HG02870 (cell line): ENCODE measurements at regions not wholly inside any gene's neighbourhood (a gene's known extent, or its start where the extent isn't known, plus 50 kb on each side); places are given as distances from the start of the nearest gene placed in this dataset.

Experiments
- ATAC-seq: cut with Tn5 transposase; IDR thresholded peaks from one replicate; pipeline ENCODE4 v1.9.1; 2021; ENCODE audit warnings: mild to moderate bottlenecking, moderate library complexity; ENCODE audit not compliant: unreplicated experiment

DNA sequence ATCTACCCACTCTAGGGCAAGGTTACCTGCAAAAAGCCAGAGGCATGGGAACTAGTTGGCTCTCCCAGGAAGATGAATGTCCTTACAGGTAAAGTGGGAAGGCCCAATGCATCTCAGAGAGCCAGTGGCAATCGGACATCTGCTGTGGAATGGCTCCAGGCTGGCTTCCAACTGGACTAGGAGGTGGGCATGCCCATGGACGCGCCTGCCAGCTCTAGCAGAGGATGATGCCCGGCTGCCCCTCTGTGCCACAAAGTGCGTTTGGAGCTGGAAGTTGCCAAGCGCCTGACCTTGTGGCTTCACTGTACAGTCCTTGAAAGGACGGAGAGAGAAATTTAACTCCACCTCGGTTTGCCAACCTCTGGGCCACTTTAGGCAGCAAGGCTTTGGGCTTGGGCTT, 84.4 kb downstream of the NR2F2 start:
- no peak for ATAC-seq

DNA sequence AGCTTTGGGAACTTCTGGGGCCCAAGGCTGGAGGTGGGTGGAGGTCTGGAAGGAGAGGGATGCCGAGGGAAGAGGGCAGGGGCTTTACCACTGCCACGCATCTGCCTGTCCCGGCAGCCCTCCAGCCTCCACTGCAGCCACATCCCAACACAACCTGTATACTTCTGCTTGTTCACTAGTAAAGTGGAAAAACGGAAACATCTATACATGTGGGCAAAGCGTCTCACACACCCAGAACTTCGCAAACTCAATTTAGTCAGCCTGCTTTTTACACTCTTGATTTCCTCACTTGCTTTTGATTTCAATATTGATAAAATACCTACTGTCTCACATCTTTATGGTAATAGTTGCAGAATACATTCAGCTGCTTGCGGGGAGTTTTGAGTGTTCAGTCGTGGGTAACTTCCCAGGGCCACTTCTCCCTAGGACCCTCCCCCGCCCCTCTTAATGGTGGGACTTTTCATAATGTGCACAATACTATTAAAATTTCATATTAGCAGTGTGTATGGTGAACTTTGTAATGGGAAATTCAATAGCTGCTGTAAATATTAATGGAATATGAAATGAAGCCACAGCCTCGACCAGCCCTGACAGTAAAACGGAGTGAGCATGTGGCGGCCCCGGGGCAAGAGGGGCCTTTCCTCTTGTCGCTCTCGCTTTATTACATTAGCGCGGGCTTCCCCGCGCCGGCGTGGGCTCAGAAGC, 85.2 kb downstream of the NR2F2 start:
- ATAC-seq: no peak

DNA sequence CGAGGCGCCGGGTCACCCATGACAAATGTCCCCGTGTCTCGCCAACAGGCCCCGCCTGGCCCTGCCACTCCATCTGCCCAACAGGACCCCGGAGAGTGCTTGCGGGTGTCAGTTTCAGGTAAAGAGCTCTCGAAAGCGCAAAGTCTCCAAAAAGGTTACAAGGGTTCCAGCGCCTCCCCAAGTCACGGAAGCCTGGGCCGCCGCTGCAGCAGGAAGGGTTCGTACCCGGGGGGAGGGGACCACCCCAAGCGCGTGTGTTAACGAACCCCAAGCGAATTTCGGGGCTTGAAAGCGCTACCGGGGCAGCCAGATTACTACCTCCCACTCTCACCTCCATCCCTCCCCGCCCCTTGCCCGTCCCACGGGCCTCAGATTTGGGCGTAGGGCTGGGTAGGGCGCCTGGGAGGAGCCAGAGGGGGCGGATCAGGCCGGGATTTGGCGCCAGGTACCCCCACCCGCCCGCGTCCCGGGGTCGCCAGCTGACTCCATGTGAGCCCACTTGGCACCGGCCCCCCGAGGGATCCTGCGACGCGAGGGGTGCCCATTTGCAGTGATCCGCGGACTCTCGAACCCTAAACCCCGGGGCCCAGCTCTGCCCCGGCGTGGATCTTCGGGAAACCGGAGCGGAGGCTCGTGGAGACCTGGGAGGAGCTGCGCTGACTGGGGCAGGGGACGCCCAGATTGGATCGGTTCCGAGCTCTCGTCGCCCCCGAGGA, 85.9 kb downstream of the NR2F2 start:
- no peak for ATAC-seq

GRCh38 chr15:96416934-96417759, 86.6 kb downstream of the NR2F2 start:
- ATAC-seq: no peak

DNA sequence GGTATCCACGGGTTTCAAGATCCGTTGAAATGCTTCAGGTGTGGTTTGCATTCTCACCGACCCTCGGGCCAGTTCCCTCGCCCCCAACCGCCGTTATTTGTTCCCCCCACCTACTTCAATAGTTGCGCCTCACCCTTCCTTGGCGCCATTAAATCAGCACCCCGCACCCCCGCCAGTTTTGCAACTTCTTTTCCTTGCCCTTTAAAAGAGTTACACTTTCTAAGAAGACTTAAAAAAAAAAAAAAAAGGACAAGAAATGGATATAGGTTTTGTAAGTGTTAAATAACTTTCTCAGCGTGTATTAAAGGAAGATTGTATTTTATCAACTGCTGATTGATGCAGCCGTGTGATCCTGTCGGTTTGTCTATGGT, 87.2 kb downstream of the NR2F2 start:
- no peak for ATAC-seq

DNA sequence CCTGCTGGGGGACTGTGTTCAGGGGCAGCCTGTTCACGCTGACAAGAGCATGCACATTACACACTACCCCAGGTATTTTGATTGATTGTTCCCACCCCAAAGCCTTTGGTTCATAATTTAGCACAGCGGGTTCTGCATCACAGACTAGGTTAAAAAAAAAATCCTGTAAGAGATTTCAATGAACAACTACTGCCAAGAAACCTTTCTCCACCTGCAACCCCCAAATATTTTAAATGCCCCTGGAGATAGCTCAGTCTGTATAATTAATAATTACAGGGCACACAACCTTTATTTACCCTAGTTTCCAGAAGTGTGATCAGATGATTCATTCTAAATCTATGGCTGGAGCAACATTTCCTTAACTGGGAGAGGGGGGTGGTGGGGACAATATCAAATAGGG, 87.6 kb downstream of the NR2F2 start:
- ATAC-seq: no peak

- no peak for ATAC-seq
These were observed 90.7 kb downstream of the NR2F2 start for GRCh38 chr15:96421178-96421601.

DNA sequence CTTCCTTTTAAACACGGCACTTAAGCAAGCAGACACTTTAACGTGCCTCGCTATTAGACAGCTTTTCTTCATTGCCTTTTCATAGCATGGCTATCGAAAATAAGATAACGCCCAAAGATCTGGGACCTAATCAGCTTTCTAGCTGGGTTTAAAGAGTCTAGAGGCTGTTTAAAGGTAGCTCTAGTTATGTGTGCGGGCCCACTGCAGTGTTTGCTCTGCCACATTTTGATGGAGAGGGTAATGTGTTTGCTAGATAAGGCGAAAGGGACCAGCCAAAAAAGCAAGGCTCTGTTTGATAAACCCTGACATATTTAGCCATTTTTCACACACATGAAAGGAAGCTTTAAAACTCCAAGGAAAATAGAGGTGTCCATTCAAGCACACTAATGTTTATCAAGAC, 91.6 kb downstream of the NR2F2 start:
- no peak for ATAC-seq

- no peak for ATAC-seq
These were observed 94.2 kb downstream of the NR2F2 start for GRCh38 chr15:96424674-96425073.

- no peak for ATAC-seq
These were observed 98.2 kb downstream of the NR2F2 start for GRCh38 chr15:96428742-96429141.

GRCh38 chr15:96431786-96432185, 101.3 kb downstream of the NR2F2 start:
- no peak for ATAC-seq

DNA sequence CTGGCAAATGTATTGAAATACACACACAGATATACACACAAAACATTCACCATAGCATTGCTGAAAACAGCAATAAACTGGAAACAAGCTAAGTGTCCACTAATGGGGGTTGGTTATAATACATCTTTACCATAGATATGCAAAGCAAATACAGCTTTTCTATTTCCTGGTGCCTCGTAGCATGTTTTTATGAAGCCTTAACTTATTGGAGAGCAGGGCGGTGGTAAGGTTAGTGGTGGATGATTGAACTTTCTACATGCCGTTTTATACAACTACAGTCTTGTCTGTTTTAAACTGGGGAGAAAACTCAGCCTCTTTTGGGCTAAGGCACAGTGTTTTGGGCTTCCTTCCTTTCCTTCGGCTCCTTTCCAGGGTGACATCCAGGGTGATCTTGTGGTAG, 104.5 kb downstream of the NR2F2 start:
- no peak for ATAC-seq

DNA sequence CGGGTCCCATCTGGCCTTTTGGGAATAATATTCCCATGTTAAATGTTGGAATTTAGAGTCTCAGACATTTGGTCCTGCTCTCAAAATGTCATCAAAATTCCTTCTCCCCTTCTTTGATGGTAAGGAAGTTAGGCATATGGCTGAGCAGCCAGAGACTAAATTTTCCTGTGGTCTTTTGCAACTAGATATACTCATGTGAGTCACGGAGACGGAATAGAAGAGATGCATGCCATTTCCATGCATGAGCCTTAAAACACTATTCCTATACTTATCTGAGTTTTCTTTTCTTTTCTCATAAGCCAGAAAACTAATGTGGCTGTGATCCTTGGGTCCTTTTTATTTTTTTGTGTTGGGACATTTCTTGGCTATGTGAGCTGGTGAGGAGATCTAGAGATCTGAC, 105.3 kb downstream of the NR2F2 start:
- no peak for ATAC-seq

- ATAC-seq: no peak
These were observed 110.5 kb downstream of the NR2F2 start for GRCh38 chr15:96440978-96441377.

- ATAC-seq: no peak
These were observed 111.6 kb downstream of the NR2F2 start for GRCh38 chr15:96442076-96442475.

GRCh38 chr15:96444865-96445264, 114.4 kb downstream of the NR2F2 start:
- no peak for ATAC-seq

- no peak for ATAC-seq
These were observed 118.4 kb downstream of the NR2F2 start for GRCh38 chr15:96448923-96449322.

DNA sequence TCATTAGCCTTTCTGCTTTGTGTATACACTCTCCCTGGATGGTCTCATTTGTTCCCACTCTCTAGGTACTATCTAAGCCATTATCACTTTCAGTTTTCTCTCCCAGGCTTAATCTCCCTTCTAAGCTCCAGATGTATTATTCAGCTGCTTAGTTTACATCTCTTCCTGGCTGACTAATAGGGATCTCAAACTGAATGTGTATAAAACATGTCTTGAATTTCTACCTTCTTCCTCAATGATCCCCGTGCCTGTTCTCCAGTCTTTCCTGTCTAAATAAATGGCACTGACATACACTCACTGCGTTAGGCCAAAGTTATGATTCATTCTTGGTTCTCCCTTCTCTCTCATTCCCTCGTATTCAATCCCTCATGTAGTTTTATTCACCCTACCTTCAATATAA, 127.3 kb downstream of the NR2F2 start:
- no peak for ATAC-seq

- ATAC-seq: no peak
These were observed 129.6 kb downstream of the NR2F2 start for GRCh38 chr15:96460106-96460505.

DNA sequence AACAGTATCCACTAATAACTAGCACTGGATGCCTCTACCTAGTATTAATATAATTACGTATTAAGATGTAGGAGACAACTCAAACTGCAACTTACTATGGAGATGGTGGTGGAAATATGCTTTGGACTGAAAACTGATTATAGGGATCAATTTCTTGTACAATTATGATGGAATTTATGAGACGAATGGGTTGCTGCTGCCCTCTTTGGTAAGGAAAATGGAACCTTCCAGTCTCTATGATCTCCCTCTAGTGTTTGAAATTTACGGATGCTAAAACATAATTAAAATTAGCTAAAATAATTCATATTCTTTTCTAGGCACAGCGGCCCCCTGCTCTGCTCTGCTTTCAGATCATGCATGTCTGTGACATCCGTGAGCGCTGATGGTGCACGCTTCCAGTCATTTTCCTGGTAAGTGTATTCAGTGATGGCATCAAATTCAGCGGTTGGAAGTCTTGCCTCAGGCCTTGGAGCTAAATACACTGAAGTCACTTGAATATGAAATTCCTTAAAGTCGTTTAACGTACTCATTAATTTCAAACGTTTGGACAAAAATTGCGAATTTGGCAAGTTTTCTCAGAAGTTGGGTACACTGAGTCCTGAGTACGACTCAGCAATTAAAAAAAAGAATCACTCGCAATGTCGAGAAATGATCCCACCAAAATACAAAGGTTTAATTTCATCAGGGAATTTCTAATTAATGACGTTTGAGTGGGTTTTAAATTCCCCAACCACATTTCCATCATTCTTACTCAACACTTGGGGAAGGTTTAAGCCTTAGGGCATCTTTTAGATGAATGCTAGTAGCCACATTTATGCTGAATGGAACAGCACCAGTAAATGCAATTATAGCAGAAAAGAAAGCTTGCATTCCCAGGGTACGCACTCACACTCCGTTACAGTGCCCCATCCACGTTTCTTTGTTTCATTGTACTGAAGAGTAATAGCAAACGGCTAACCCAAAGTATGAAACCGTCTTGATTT, 132.6 kb downstream of the NR2F2 start:
- ATAC-seq: no peak
